Mesenchymal stem cell (in vitro differentiated cells and primary cell): ENCODE measurements at regions not wholly inside any gene's neighbourhood (a gene's known extent, or its start where the extent isn't known, plus 50 kb on each side); places are given as distances from the start of the nearest gene placed in this dataset.

ENCODE experiments used
- DNase-seq: peaks from one replicate; pipeline ENCODE4 v3.0.0-alpha.2; 2013
- H2AFZ ChIP-seq: one replicate; pipeline ENCODE4 v1.6.1; 2013; ENCODE audit warnings: low read depth, mild to moderate bottlenecking, control low read depth, inconsistent platforms, low read length, moderate library complexity
- H2AK5ac ChIP-seq: 2 replicates; pipeline ENCODE4 v1.6.1; 2013; ENCODE audit warnings: low read length, moderate library complexity, mild to moderate bottlenecking, inconsistent platforms; ENCODE audit not compliant: severe bottlenecking
- H2BK120ac ChIP-seq: one replicate; pipeline ENCODE4 v1.6.1; 2013; ENCODE audit warnings: low read depth, mild to moderate bottlenecking, inconsistent platforms, low read length, moderate library complexity
- H2BK12ac ChIP-seq, 2 experiments: one replicate each; pipeline ENCODE4 v1.6.1; 2013; ENCODE audit warnings: inconsistent platforms in 2 of 2, low read length in 2 of 2, mild to moderate bottlenecking in 2 of 2, moderate library complexity in 2 of 2, control low read depth in 1 of 2
- H2BK15ac ChIP-seq: one replicate; pipeline ENCODE4 v1.6.1; 2013; ENCODE audit warnings: mild to moderate bottlenecking, low read depth, inconsistent platforms; ENCODE audit not compliant: poor library complexity, severe bottlenecking
- H2BK5ac ChIP-seq: 2 replicates; pipeline ENCODE4 v1.6.1; 2013; ENCODE audit warnings: low read depth, mild to moderate bottlenecking, low read length, control low read depth, inconsistent platforms; ENCODE audit not compliant: poor library complexity, severe bottlenecking
- H3K14ac ChIP-seq, 2 experiments: one replicate each; pipeline ENCODE4 v1.6.1; 2013; ENCODE audit warnings: inconsistent platforms in 2 of 2, low read length in 2 of 2, control low read depth in 1 of 2, mild to moderate bottlenecking in 1 of 2, moderate library complexity in 1 of 2
- H3K18ac ChIP-seq, 2 experiments: one replicate each; pipeline ENCODE4 v1.6.1; 2013; ENCODE audit warnings: inconsistent platforms in 2 of 2, low read length in 2 of 2, control low read depth in 1 of 2, low read depth in 1 of 2, mild to moderate bottlenecking in 1 of 2
- H3K23ac ChIP-seq, 2 experiments: one replicate each; pipeline ENCODE4 v1.6.1; 2013; ENCODE audit warnings: inconsistent platforms in 2 of 2, low read length in 2 of 2, mild to moderate bottlenecking in 2 of 2, moderate library complexity in 2 of 2, control low read depth in 1 of 2
- H3K27ac ChIP-seq: 2 replicates; pipeline ENCODE4 v1.5.1; 2013; ENCODE audit warnings: mild to moderate bottlenecking, moderate library complexity, low read length, control low read depth, inconsistent platforms; ENCODE audit not compliant: poor library complexity, severe bottlenecking
- H3K27me3 ChIP-seq, 2 experiments: 2 replicates each; pipeline versions ENCODE4 v1.6.1 to v1.7.0; 2013; ENCODE audit warnings: low read length in 2 of 2, mild to moderate bottlenecking in 2 of 2, moderate library complexity in 2 of 2, control low read depth in 1 of 2, inconsistent platforms in 1 of 2; ENCODE audit not compliant: control insufficient read depth in 1 of 2, insufficient read depth in 1 of 2
- H3K36me3 ChIP-seq, 2 experiments: 2 replicates each; pipeline versions ENCODE4 v1.6.1 to v1.7.0; 2013; ENCODE audit warnings: low read length in 2 of 2, control low read depth in 1 of 2, inconsistent platforms in 1 of 2, low read depth in 1 of 2, mild to moderate bottlenecking in 1 of 2; ENCODE audit not compliant: insufficient read depth in 2 of 2, control insufficient read depth in 1 of 2
- H3K4ac ChIP-seq, 2 experiments: one replicate each; pipeline ENCODE4 v1.6.1; 2013; ENCODE audit warnings: inconsistent platforms in 2 of 2, low read length in 2 of 2, mild to moderate bottlenecking in 2 of 2, moderate library complexity in 2 of 2, control low read depth in 1 of 2, low read depth in 1 of 2
- H3K4me1 ChIP-seq: 2 replicates; pipeline ENCODE4 v1.6.1; 2013; ENCODE audit warnings: low read depth, low read length, control low read depth; ENCODE audit not compliant: control insufficient read depth, insufficient read depth
- H3K4me2 ChIP-seq: 2 replicates; pipeline ENCODE4 v1.6.1; 2013; ENCODE audit warnings: low read length, mild to moderate bottlenecking, inconsistent platforms; ENCODE audit not compliant: poor library complexity, severe bottlenecking
- H3K4me3 ChIP-seq, 2 experiments: 2 replicates each; pipeline versions ENCODE4 v1.5.1 to v1.7.0; 2013; ENCODE audit warnings: low read length in 2 of 2, mild to moderate bottlenecking in 2 of 2, control low read depth in 1 of 2, low read depth in 1 of 2; ENCODE audit not compliant: insufficient read depth in 1 of 2
- H3K79me1 ChIP-seq: replicated peaks from 2 replicates; pipeline ENCODE4 v1.6.1; 2013; ENCODE audit warnings: mild to moderate bottlenecking, control low read depth, low read length, inconsistent platforms; ENCODE audit not compliant: poor library complexity, severe bottlenecking
- H3K9ac ChIP-seq: 2 replicates; pipeline ENCODE4 v1.7.0; 2013; ENCODE audit warnings: mild to moderate bottlenecking, low read length, moderate library complexity
- H3K9me3 ChIP-seq: 2 replicates; pipeline ENCODE4 v1.7.0; 2013; ENCODE audit warnings: mild to moderate bottlenecking, low read length; ENCODE audit not compliant: control insufficient read depth
- H4K8ac ChIP-seq: one replicate; pipeline ENCODE4 v1.6.1; 2013; ENCODE audit warnings: inconsistent platforms, mild to moderate bottlenecking, low read length, moderate library complexity
- H4K91ac ChIP-seq: one replicate; pipeline ENCODE4 v1.6.1; 2013; ENCODE audit warnings: mild to moderate bottlenecking, low read length, inconsistent platforms
- WGBS: methylation state at CpG from one replicate; pipeline ENCODE4 v1.1.7; 2013; ENCODE audit warnings: mixed read lengths; 5-methylcytosine and 5-hydroxymethylcytosine counted together

GRCh38 chr7:42311195-42311594, 74.2 kb upstream of the GLI3 start:
- Histone ChIP-seq H3K4me2 (no peak overlapping the region), H3K79me1 (no peaks in the 10 kb centered on the region), H3K9me3 (peaks cover 21% of the 10 kb centered on the region), H3K9ac (no peak overlapping the region), H2AFZ (no peak overlapping the region), H2AK5ac (no peak overlapping the region), H3K4ac (no peak overlapping the region), H2BK12ac (no peak overlapping the region), H3K23ac (no peak overlapping the region), H3K27ac (no peak overlapping the region), H3K4me3 (no peak overlapping the region), H3K36me3 (no peaks in the 10 kb centered on the region), H2BK120ac (no peak overlapping the region), H3K4me1 (no peaks in the 10 kb centered on the region), H2BK15ac (no peak overlapping the region), H3K14ac (no peak overlapping the region), H4K8ac (no peak overlapping the region), H3K27me3 (peaks cover 0 to 9% of the 10 kb centered on the region in 2 experiments), H4K91ac (no peak overlapping the region), H3K18ac (no peak overlapping the region), H2BK5ac (no peak overlapping the region)
- no peak for DNase-seq

GRCh38 chr7:42292991-42293521, 56.0 kb upstream of the GLI3 start:
- no peak overlapping the region for H3K14ac ChIP-seq
- no peak overlapping the region for H4K8ac ChIP-seq
- H2BK12ac ChIP-seq = no peak overlapping the region
- peaks cover 0 to 21% of the 10 kb centered on the region in 2 experiments for H3K27me3 ChIP-seq
- WGBS = 77% methylated on average over 8 of the region's 8 CpGs
- no peak overlapping the region for H2AFZ ChIP-seq
- no peaks in the 10 kb centered on the region for H3K79me1 ChIP-seq
- H2BK120ac ChIP-seq = no peak overlapping the region
- no peak overlapping the region for H3K4ac ChIP-seq
- H4K91ac ChIP-seq = peak overlapping the region; percentile 37
- DNase-seq = peak; percentile 12
- H3K27ac ChIP-seq = no peak overlapping the region
- no peak overlapping the region for H2BK15ac ChIP-seq
- no peak overlapping the region for H3K23ac ChIP-seq
- H3K4me2 ChIP-seq = no peak overlapping the region
- H3K4me3 ChIP-seq = no peak overlapping the region
- H3K9me3 ChIP-seq = no peaks in the 10 kb centered on the region
- no peak overlapping the region for H2BK5ac ChIP-seq
- H2AK5ac ChIP-seq = no peak overlapping the region
- no peaks in the 10 kb centered on the region for H3K4me1 ChIP-seq
- no peak overlapping the region for H3K9ac ChIP-seq
- H3K18ac ChIP-seq = no peak overlapping the region
- H3K36me3 ChIP-seq = no peaks in the 10 kb centered on the region

- Histone ChIP-seq H3K4me3 (no peak overlapping the region), H2BK12ac (no peak overlapping the region), H3K27me3 (peaks cover 0 to 19% of the 10 kb centered on the region in 2 experiments), H3K23ac (no peak overlapping the region), H2BK5ac (no peak overlapping the region), H2AK5ac (no peak overlapping the region), H3K4me1 (no peaks in the 10 kb centered on the region), H3K9ac (no peak overlapping the region), H3K4ac (no peak overlapping the region), H2BK120ac (no peak overlapping the region), H4K8ac (no peak overlapping the region), H3K9me3 (no peaks in the 10 kb centered on the region), H3K27ac (no peak overlapping the region), H2AFZ (no peak overlapping the region), H3K18ac (no peak overlapping the region), H3K36me3 (no peaks in the 10 kb centered on the region), H3K79me1 (no peaks in the 10 kb centered on the region), H4K91ac (no peak overlapping the region), H3K14ac (no peak overlapping the region), H2BK15ac (no peak overlapping the region), H3K4me2 (no peak overlapping the region)
- no peak for DNase-seq
- WGBS = 84% methylated on average over 1 of the region's 1 CpG
These were observed 52.5 kb upstream of the GLI3 start for GRCh38 chr7:42289473-42289872.
